ENCODE measurements at regions not wholly inside any gene's neighbourhood (a gene's known extent, or its start where the extent isn't known, plus 50 kb on each side); places are given as distances from the start of the nearest gene placed in this dataset.
"Not testable (repeated sequence)": the region's sequence is repeated elsewhere in the genome, so short reads cannot be mapped to it uniquely, and the experiment has no call there.

DNA sequence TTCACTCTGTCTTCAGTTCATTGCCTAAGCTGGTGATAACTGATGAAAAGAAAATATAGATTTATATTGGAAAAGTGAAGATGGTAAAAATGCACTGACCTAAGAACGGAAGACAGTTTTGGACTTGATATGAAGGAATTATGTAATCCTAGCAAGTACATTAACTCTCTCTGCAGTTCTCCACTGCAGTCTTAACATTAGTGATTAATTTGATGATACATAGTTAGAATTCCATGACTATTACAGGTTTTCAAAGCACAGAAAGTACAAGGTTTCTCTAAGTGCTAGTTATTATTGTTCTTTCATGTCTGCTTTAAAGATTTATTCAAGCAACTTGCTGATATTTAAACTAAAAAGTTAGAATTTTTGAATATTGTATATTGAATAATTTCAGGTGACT, 1591.7 kb upstream of the ADGRL3 start:
- no peak for DNase-seq (ENCODE audit: low read depth in 2 of 2)

DNA sequence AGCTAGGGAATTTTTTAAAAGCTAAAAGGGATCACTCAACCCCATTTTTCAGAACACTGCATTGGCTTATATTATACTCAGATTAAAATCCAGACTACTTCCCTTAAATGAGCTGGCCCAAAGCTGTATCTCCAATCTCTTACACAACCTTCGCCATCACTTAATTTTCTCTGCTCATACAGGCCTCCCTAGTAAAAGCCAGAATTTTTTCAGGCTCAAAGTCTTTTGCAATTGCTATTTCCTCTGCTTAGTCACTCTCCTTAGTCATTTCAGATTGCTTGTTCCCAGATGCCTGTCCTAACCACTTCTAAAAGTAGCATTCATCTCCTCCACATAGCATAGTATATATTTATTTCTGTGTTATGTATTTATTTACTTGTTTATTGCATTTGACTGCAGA, 1587.9 kb upstream of the ADGRL3 start:
- DNase-seq (ENCODE audit: low read depth in 2 of 2): no peak

DNA sequence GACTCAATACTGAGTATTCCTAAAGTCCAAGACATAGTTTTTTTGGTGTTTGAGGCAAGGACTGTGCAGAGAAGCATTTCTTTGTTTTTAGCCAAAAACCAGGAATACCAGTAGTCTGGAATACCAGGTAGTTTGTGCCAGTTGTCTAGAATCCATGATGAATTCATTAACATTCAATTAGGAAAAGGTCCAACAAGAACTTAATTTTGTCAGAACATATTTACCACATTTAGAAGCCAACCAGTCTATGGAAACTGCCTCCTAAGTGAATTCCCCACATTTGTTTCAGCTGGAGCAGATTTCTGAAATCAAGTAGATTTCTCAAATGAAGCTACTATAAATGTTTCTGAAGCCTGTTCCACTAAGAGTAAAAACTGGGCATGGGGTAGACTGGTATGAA, 1584.8 kb upstream of the ADGRL3 start:
- DNase-seq (ENCODE audit: low read depth in 2 of 2): no peak

DNA sequence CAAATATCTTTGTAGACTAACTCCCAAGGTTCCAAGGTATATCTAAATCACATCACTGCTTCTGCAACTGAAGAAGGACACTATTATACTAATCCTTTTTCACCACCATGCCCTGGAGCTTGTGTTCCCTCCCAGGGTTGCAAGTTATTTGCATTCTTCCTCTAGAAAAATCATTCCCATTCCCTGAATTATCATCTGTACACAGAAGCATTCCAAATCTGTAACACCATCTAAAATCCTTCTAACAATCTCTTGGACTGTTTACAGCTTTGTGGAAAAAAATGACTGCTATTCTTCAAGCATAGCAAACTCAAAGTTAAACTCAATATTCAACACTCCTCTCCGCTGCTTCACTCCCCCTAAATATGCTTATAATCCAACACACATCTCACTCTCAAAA, 1570.8 kb upstream of the ADGRL3 start:
- no peak for DNase-seq (ENCODE audit: low read depth in 2 of 2)

DNA sequence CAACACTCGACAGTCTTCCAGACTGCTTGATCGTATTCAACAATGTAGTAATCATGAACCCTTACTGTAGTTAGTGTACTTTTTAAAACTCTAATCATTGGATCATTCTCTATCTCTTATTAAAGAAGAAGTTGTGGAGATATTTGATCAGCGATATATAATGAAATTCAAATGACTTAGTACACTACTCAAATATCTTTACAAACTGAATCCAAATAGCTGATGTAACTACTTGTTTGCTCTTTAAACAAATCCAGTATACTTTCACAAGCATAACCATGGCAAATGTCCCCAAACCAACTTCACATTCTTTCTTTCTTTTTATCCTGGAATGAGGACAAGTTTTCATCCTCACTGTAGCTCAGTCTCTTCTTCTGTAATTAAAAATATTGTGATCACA, 1569.9 kb upstream of the ADGRL3 start:
- no peak for DNase-seq (ENCODE audit: low read depth in 2 of 2)

DNA sequence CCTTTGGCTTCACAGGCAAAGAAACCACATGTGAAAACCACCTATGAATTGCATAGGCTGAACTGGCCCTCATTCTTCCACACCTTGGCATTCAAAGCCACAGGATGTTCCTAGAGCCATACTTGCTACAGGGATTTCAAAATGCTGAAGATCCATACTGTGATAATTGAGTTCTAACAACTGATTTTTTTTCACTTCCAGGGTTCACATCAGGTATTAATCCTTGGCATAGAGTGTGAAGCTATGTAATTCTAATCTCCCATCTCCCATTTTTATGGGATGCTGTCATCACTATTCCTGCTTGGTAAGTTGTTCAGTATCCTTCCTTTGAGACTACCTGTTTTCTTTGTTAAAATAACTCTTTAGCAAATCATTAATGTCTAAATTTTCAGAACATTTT, 1569.2 kb upstream of the ADGRL3 start:
- no peak for DNase-seq (ENCODE audit: low read depth in 2 of 2)

DNA sequence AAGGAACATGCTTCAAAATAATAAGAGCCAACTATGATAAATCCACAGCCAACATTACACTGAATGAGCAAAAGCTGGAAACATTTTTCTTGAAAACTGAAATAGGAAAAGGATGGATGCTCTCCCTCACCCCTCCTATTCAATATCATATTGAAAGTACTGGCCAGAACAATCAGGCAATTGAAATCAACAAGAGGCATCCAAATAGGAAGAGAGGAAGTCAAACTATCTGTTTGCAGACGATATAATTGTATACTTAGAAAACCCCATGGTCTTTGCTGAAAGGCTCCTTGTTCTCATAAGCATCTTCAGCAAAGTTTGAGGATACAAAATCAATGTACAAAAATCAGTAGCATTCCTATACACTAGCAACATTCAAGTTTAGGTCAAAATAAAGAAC, 1562.5 kb upstream of the ADGRL3 start:
- no peak for DNase-seq (ENCODE audit: low read depth in 2 of 2)

DNA sequence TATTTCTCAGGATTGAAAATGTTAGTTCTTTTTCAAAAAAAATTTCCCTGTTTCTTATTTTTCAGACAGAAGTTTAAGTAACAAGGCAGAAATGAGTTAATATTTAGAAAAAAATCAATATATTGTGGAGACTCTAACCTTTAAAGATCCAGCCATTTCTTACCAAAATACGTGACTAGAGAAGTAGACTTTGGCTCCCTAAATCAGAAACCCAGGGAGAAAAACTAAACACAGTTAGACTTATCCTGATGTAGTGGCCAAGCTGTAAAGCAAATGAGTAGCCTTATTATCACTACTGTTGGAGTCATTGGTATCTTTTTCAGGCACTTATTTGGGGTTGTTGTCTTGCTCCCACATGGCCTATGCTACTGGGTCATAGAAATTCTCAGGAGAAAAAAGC, 1556.4 kb upstream of the ADGRL3 start:
- DNase-seq (ENCODE audit: low read depth in 2 of 2): no peak

DNA sequence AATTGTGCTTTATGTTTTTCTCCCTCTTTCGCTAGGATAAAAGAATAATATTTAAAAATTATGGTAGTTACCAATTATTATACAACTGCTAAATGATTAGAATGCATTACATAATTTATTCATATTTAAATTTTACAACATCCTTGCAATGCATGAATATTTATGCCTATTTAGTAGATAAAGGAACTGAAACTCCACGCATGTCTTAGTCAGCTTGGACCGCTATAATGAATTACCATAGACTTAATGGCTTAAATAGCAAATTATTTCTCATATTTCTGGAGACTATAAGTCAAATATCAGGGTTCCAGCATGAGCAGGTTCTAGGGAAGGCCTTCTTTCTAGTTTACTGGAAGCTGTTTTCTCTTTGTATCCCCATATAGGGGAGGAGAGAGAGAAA, 1555.4 kb upstream of the ADGRL3 start:
- DNase-seq (ENCODE audit: low read depth in 2 of 2): no peak

DNA sequence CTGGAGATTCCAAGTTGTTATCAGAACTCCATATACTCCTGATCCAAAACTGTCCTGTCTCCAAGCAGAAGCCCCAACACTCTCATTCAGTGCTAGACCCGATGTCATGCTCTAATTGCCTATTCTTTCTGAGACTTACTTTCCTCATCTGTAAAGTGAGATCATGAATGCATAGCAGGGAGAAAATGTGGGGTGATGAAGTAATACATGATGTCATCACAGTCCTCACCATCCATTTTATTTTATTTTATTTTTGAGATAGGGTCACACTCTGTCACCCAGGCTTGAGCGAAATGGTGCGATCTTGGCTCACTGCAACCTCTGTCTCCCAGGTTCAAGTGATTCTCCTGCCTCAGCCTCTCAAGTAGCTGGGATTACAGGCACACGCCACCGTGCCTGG, 1554.0 kb upstream of the ADGRL3 start:
- DNase-seq (ENCODE audit: low read depth in 2 of 2): no peak

DNA sequence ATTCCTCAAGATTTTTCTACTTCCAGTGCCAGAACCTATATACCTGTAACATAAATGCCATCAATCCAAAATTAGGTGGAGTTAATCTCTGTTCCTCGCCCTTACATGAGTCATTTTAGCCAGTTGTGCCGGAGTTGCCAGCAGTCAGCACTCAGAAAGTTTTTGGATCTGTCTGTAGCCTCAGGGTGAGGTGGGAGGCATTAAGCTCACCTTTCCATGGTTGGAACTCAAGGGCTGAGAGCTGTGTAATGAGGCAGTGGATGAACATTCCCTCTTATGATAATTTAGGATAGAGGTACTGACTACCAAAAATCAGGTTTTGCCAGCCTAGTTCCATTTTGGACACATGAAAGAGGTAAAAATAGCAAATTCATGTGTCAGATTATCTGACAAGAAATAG, 1553.1 kb upstream of the ADGRL3 start:
- no peak for DNase-seq (ENCODE audit: low read depth in 2 of 2)

DNA sequence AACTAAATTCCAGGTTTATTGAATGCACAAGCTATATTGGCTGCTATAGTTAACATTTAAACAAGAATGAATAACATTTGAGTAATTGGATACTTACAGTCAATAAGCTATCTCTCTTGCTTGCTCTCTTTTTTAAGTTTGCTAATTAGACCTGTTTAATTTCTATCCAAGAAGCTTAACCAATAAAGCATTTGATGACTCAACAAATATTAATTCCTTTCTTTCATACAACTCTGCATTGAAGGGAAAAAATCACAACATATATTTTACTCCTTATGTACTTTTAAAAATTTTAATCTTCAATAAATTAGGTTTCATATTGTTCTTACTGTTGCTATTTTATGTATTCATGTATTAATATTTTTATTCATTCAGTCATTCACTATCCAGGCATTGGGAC, 1552.6 kb upstream of the ADGRL3 start:
- DNase-seq (ENCODE audit: low read depth in 2 of 2): no peak

DNA sequence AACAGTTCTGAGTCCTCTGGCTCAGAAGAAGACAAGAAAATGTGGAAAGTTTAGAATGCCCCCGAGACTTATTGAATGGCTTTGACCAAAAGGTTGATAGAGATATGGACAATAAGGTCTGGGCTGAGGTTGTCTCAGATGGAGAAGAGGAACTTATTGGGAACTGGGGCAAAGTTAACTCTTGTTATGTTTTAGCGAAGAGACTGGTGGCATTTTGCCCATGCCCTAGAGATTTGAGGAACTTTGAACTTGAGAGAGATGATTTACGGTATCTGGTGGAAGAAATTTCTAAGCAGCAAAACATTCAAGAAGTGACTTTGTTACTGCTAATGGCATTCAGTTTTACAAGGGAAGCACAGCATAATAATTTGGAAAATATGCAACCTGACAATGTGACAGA, 1549.3 kb upstream of the ADGRL3 start:
- no peak for DNase-seq (ENCODE audit: low read depth in 2 of 2)

DNA sequence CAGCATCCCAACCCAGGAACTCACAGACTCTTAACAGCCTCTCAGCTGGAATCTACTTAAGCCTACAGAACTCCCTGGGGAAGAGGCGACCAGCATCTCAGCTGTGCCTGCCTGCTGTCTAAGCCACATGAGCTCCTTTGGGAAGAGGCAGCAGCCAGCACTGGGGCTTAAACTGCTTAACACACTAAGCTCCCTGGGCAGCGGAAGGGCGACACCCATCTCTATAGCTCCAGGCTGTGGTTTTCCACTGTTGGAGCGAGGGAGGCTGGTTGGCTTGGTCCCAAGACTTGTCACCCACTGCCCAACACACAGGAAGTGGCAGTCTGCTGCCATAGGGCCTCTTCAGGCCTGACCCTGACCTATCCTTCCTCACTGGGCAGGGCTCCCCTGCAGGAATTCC, 1544.1 kb upstream of the ADGRL3 start:
- DNase-seq (ENCODE audit: low read depth in 2 of 2): no peak

DNA sequence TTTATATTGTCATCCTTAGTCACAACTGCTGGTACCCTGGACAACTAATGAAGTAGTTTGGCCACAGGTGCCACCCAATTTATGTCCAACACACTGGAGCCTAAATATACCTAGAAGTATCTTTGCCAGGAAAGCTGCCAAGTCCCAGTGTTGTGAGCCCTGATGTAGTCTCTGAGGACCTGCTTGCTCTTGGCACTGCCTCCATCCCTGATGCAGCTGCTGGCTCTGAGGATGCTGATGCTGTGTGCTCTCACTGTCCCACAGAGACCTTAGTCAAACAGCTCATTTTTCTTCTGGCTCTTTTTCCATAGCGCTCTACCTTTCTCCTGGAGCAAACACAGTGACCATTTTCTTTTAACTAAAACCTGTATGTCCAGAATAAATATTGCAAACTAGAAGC, 1535.4 kb upstream of the ADGRL3 start:
- no peak for DNase-seq (ENCODE audit: low read depth in 2 of 2)

DNA sequence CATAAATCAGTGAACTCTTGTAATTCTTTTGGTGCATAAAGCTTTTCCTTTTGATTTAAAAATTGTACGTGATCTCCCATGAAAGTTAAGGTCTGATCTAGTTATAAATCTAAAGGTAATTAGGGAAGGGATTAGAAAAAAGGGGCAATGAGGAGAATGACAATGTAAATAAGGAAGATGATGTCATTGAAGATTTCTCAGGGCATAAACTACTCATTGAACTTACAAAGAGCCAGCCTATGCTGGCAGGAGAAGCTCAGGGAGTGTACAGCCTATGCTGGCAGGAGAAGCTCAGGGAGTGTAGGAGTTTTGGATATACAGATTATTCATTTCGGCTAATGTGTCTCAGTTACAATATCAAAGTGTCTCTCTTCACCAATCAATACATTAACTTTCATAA, 1533.5 kb upstream of the ADGRL3 start:
- no peak for DNase-seq (ENCODE audit: low read depth in 2 of 2)

DNA sequence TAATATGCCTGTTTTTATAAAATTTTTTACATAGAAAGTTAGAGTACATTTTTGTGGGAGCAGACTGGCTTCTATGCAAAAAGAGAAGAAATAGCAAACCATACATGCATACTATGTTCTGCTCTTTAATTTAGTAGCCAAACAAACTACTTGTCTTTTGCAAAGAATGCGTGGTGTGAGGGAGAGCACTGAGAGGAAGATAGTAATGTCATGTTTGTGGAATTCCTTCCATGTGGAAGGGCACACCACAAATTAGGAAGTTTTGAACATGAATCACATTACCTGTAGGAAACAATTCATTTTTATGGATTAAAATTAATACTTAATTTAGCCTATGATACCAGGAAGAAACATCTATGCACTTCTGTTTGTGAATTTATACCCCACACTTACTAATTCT, 1529.1 kb upstream of the ADGRL3 start:
- DNase-seq (ENCODE audit: low read depth in 2 of 2): no peak

DNA sequence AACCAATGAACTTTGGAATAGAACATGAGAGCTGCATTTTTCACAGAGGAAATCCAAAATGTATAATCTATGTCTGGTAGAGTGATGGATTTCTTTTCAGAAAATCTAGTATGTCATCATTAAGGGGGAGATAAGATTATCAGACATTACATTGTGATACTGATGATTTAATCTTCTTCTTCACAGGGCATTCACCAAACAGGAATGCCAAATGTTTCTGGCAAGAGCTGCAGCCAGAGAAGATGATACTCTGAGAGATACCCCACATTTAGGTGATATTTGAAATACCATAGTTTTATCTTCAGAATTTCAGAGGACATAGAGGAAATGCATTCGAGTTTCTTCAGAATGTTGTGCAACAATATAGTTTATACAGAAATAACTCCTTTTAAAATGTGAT, 1523.7 kb upstream of the ADGRL3 start:
- no peak for DNase-seq (ENCODE audit: low read depth in 2 of 2)

DNA sequence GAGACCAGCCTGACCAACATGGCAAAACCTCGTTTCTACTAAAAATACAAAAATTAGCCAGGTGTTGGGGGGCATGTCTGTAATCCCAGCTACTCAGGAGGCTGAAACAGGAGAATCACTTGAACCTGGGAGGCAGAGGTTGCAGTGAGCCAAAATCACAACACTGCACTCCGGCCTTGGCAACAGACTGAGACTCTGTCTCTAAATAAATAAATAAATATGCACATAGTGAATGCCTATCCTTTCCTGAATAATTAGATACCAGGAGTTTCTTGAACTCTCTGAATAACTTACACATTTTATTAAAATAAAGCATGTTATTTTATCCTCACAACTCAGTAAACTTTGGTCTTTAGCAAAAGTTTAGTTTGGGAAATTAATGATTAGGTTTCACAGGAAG, 1523.1 kb upstream of the ADGRL3 start:
- DNase-seq (ENCODE audit: low read depth in 2 of 2): not testable (repeated sequence)

DNA sequence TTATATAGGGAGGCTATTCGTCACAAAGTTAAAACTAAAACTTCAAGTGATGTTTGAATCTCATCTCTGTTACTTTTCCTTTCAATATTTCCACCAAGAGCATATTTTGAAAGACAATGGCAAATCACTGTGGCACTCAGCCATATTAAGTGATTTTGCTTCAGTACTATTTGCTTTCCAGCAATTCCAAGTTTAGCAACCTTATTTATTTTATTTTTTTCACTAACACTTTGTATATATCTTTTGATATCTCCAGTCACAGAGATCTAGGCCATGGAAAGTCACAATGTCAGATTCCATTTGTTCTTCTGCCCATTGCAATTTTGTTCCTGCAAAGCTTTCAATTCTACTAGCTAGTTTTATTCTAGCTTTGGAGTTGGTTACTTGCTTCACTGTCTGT, 1514.5 kb upstream of the ADGRL3 start:
- DNase-seq (ENCODE audit: low read depth in 2 of 2): no peak

DNA sequence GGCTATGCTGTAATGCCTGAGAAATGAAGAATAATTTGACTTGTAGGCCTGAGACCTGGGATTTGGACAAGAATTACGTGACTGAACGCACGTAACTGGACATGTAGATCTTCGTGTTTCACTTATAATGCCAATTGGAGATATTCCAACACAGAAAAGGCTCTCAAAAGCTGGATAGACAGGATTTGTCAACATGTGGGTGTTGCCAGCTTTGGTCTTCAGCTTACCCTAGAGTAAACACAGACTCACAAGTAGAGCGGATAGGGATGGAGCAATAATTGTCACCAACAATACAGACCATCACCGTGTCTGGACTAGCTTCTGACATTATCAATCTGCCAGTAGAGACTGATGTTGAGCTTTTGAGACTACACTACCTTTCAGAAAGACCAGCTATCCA, 1511.0 kb upstream of the ADGRL3 start:
- no peak for DNase-seq (ENCODE audit: low read depth in 2 of 2)

DNA sequence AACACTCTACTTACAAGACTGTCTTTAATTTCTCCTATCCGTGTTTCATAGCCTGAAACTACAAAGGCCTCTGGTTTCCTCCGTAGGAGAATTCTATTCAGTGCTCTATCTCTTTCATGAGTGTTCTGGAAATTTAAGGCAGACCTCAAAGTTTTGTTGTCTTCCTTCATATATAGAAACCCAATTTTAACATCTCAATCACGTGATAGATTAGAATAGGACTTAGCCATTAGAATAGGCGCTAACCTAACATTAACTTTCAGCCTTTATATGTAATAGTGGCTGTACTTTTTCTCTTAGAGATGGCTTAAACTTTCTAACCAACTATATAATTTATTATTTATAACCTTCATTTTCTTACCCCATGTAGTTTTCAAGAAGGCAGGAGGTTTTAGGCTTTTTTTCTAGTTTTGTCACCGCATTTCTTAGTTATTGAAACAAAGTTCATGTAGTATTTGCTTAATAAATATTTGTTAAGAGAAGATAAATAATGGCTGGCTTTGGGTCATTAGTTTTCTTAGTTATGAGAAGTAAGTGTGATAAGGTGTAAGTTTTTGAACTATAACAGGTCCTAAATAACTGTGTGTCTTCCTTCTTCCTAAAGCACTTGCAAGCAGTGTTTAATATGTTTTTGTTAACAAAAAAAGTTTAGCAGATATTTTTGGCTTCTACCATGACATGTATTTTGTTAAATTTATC, 1504.6 kb upstream of the ADGRL3 start:
- DNase-seq (ENCODE audit: low read depth in 2 of 2): no peak

DNA sequence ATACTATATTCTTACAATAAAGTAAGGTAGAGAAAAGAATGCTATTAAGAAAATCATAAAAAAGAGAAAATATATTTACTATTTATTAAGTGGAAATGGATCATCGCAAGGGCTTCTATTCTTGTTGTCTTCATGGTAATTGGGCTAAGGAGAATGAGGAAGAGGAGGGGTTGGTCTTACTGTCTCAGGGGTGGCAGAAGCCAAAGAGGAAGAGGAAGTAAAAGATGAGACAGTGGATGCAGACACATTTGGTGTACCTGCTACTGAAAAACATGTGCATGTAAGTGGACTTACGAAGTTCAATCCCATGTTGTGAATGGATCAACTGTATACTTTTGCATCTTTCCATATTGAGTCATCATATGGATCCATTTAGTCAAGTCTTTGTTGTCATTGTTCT, 1502.1 kb upstream of the ADGRL3 start:
- no peak for DNase-seq (ENCODE audit: low read depth in 2 of 2)

DNA sequence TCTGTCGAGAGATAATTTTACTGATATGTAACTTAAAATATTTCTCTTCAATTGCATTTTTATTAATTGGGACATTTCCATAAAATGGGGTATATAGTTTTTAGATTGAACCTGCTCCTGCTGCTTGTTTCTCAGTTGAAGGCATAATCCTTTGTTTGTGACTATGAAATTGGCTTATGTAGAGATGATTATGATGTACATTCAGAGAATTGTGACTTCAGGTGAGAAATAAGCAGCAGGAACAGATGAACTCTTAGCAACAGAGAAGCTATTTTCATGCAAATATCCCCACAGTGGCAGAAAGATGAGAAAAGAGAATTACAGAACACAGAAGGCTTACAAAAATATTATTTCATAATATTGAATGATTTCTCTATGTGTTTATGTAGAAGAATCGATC, 1499.5 kb upstream of the ADGRL3 start:
- no peak for DNase-seq (ENCODE audit: low read depth in 2 of 2)

DNA sequence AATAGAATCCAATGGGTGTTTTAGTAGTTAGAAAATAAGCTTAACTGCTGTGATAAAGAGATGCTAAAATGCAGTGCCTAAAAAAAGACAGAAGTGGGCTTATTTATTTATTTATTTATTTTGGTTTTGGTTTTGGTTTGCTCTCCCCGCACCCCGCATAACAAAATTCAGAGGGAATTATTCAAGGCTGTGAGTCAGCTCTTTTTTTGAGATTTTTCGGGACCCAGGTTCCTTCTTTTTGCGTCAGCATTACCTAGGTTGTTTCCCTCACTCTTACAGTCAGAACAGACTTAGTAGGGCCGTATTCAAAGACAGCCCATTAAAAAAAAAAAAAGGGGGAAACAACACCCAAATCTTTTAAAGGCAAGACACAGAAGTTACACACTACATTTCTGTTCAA, 1495.5 kb upstream of the ADGRL3 start:
- DNase-seq (ENCODE audit: low read depth in 2 of 2): no peak

All from stimulated activated CD4-positive, alpha-beta T cell treated with anti-CD3 and anti-CD28 coated beads, Interleukin-1b, Interleukin-23, amount 100 ng/mL, for 1 hour (primary cell).